ENCODE measurements at regions not wholly inside any gene's neighbourhood (a gene's known extent, or its start where the extent isn't known, plus 50 kb on each side); places are given as distances from the start of the nearest gene placed in this dataset.

GRCh38 chr5:124796495-124796894 is 50.1 kb upstream of the ZNF608 start:
- TF ChIP-seq USF2 (IDR thresholded peaks at IDR 0.05; ENCODE audit: borderline replicate concordance, low read depth, low read length): no peak
- TF ChIP-seq TCF7 (IDR thresholded peaks at IDR 0.05; ENCODE audit: borderline replicate concordance): no peak
- TF ChIP-seq POLR2A (IDR thresholded peaks at IDR 0.05; ENCODE audit: low read depth, low read length): no peak
- TF ChIP-seq RCOR1 (conservative IDR thresholded peaks at IDR 0.05; ENCODE audit: low read depth, low read length): no peak
- TF ChIP-seq YY1 (IDR thresholded peaks at IDR 0.05; ENCODE audit: low read depth, low read length): no peak
- TF ChIP-seq STAT1 (conservative IDR thresholded peaks at IDR 0.05): no peak
- TF ChIP-seq RAD51 (IDR thresholded peaks at IDR 0.05): no peak
- TF ChIP-seq NFIC (IDR thresholded peaks at IDR 0.05; ENCODE audit: low read depth, low read length): no peak
- no peak for TF ChIP-seq NBN (IDR thresholded peaks at IDR 0.05)

Data from GM12878 (cell line).